Body of pancreas (tissue), 4 donors: ENCODE measurements at regions not wholly inside any gene's neighbourhood (a gene's known extent, or its start where the extent isn't known, plus 50 kb on each side); places are given as distances from the start of the nearest gene placed in this dataset.

ENCODE experiments used
- POLR2A ChIP-seq, 3 donors: fragments of 450-650 bp; IDR thresholded peaks; one replicate each; pipeline ENCODE4 v1.6.1; 2016; ENCODE audit warnings: antibody characterized with exemption in 3 of 3, mild to moderate bottlenecking in 2 of 3
- TF ChIP-seq, protein P1 (sequence below), 7 experiments: fragments of 450-650 bp in 4 of 7; fragments of 200-600 bp in 3 of 7; sonication (generic) in 3 of 7; IDR thresholded peaks; one replicate each; pipeline ENCODE4 v1.5.1; 2016 to 2019; ENCODE audit warnings: antibody characterized with exemption in 7 of 7

DNA sequence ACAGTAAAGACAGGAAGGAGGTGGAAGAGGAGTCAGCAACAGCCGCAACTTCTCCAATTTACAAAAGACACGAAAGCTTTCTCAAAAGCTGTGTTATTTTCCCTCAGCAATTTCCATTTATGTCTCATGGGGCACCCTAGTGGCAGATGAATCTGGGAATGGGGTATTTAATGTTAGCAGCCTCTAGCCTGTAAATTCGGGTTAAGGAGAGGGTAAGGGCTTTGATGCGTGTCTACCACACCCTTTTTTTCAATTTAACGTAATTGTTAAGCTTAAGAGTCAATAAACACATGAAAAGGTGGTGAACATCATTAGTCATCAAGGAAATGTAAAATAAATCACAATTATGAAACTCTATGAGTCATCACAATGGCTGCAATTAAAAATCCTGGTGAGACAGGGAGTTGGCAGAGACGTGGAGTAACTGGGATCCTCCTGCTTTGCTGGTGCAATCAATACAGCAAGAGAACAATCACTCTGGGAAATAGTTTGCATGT, 986.4 kb downstream of the AACS start:
- TF ChIP-seq, protein P1, sequence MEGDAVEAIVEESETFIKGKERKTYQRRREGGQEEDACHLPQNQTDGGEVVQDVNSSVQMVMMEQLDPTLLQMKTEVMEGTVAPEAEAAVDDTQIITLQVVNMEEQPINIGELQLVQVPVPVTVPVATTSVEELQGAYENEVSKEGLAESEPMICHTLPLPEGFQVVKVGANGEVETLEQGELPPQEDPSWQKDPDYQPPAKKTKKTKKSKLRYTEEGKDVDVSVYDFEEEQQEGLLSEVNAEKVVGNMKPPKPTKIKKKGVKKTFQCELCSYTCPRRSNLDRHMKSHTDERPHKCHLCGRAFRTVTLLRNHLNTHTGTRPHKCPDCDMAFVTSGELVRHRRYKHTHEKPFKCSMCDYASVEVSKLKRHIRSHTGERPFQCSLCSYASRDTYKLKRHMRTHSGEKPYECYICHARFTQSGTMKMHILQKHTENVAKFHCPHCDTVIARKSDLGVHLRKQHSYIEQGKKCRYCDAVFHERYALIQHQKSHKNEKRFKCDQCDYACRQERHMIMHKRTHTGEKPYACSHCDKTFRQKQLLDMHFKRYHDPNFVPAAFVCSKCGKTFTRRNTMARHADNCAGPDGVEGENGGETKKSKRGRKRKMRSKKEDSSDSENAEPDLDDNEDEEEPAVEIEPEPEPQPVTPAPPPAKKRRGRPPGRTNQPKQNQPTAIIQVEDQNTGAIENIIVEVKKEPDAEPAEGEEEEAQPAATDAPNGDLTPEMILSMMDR (IDR thresholded peaks at IDR 0.05), result peak in 1 of 7 experiments; percentile 9
- TF ChIP-seq POLR2A (IDR thresholded peaks at IDR 0.05), result no peak
